SU-DHL-6 (cell line): ENCODE measurements at regions not wholly inside any gene's neighbourhood (a gene's known extent, or its start where the extent isn't known, plus 50 kb on each side); places are given as distances from the start of the nearest gene placed in this dataset.

Experiments used
- EZH2phosphoT487 ChIP-seq: fragments of 200-600 bp; sonication (generic), shearing (Covaris generic); conservative IDR thresholded peaks from 2 replicates; pipeline ENCODE4 v1.6.1; 2018; ENCODE audit warnings: mild to moderate bottlenecking, antibody characterized with exemption, low read length, moderate library complexity, mixed read lengths
- TF ChIP-seq, protein P1 (sequence below): fragments of 200-600 bp; sonication (generic); IDR thresholded peaks from one replicate; pipeline ENCODE4 v1.5.1; 2017; ENCODE audit warnings: antibody characterized with exemption, mild to moderate bottlenecking, low read length, moderate library complexity; ENCODE audit not compliant: insufficient read depth, poor library complexity, severe bottlenecking

DNA sequence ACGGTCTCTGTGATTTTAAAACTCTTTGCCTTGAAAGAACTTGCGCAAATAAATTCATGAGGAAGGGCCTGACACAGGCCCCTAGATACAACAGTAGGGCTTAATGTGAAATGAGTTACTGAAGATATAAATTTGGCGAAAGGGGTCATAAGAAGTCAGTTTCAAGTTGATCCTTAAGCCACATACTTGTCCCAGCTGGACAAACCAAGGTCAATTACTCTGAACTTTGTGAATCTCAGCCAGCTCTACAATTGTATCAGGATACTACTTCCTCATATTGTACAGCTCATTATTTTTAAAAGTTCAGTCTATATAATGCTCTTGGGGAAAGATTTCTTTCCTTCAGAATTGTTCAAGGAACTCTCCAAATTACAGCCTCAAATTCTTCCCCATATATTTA lies 432.8 kb downstream of the METTL4 start:
- TF ChIP-seq, protein P1, sequence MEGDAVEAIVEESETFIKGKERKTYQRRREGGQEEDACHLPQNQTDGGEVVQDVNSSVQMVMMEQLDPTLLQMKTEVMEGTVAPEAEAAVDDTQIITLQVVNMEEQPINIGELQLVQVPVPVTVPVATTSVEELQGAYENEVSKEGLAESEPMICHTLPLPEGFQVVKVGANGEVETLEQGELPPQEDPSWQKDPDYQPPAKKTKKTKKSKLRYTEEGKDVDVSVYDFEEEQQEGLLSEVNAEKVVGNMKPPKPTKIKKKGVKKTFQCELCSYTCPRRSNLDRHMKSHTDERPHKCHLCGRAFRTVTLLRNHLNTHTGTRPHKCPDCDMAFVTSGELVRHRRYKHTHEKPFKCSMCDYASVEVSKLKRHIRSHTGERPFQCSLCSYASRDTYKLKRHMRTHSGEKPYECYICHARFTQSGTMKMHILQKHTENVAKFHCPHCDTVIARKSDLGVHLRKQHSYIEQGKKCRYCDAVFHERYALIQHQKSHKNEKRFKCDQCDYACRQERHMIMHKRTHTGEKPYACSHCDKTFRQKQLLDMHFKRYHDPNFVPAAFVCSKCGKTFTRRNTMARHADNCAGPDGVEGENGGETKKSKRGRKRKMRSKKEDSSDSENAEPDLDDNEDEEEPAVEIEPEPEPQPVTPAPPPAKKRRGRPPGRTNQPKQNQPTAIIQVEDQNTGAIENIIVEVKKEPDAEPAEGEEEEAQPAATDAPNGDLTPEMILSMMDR = no peak
- no peak for TF ChIP-seq EZH2phosphoT487
